Globus pallidus (tissue), 1 donor: ENCODE measurements at regions not wholly inside any gene's neighbourhood (a gene's known extent, or its start where the extent isn't known, plus 50 kb on each side); places are given as distances from the start of the nearest gene placed in this dataset.

ENCODE experiments used
- DNase-seq: peaks from one replicate; pipeline ENCODE4 v3.0.0-alpha.2; 2015; ENCODE audit warnings: low spot score

- no peak for DNase-seq
Observed at GRCh38 chr6:14031516-14031915, 86.1 kb upstream of the CD83 start.

GRCh38 chr6:14035071-14035847 lies 82.3 kb upstream of the CD83 start:
- DNase-seq = no peak

GRCh38 chr6:14035874-14036273 lies 81.7 kb upstream of the CD83 start:
- no peak for DNase-seq

GRCh38 chr6:14036911-14037310 lies 80.7 kb upstream of the CD83 start:
- DNase-seq = no peak

- DNase-seq = no peak
Observed at GRCh38 chr6:14037402-14038277, 79.9 kb upstream of the CD83 start.

- no peak for DNase-seq
Observed at GRCh38 chr6:14038467-14039437, 78.8 kb upstream of the CD83 start.

GRCh38 chr6:14040042-14040441 lies 77.5 kb upstream of the CD83 start:
- DNase-seq = no peak

GRCh38 chr6:14046476-14047068 lies 71.0 kb upstream of the CD83 start:
- DNase-seq = no peak

- DNase-seq = no peak
Observed at GRCh38 chr6:14047151-14047740, 70.3 kb upstream of the CD83 start.

GRCh38 chr6:14048837-14049236 lies 68.7 kb upstream of the CD83 start:
- DNase-seq = no peak

- no peak for DNase-seq
Observed at GRCh38 chr6:14051355-14051754, 66.2 kb upstream of the CD83 start.

- DNase-seq = no peak
Observed at GRCh38 chr6:14053811-14054210, 63.8 kb upstream of the CD83 start.

GRCh38 chr6:14055541-14055940 lies 62.0 kb upstream of the CD83 start:
- no peak for DNase-seq

- no peak for DNase-seq
Observed at GRCh38 chr6:14058029-14058695, 59.4 kb upstream of the CD83 start.

- DNase-seq = no peak
Observed at GRCh38 chr6:14058735-14059134, 58.8 kb upstream of the CD83 start.

GRCh38 chr6:14059791-14060436 lies 57.7 kb upstream of the CD83 start:
- DNase-seq = no peak

GRCh38 chr6:14060971-14061370 lies 56.6 kb upstream of the CD83 start:
- DNase-seq = no peak

GRCh38 chr6:14061643-14062042 lies 55.9 kb upstream of the CD83 start:
- no peak for DNase-seq

GRCh38 chr6:14062345-14063029 lies 55.1 kb upstream of the CD83 start:
- DNase-seq = no peak

GRCh38 chr6:14063756-14064155 lies 53.8 kb upstream of the CD83 start:
- no peak for DNase-seq
